NCI-H510A treated with DMSO at 0.1 percent for 48 hours (cell line): ENCODE measurements at regions not wholly inside any gene's neighbourhood (a gene's known extent, or its start where the extent isn't known, plus 50 kb on each side); places are given as distances from the start of the nearest gene placed in this dataset.

Experiments
- DNase-seq: peaks from one replicate; lab custom pipeline; 2025; lab: John Stamatoyannopoulos, UW

- DNase-seq = no peak
Observed at GRCh38 chr2:238581126-238581525, 154.4 kb downstream of the ASB1 start.

- DNase-seq = no peak
Observed at GRCh38 chr2:238582159-238582558, 155.4 kb downstream of the ASB1 start.

- DNase-seq = no peak
Observed at GRCh38 chr2:238584617-238585016, 157.9 kb downstream of the ASB1 start.

DNA sequence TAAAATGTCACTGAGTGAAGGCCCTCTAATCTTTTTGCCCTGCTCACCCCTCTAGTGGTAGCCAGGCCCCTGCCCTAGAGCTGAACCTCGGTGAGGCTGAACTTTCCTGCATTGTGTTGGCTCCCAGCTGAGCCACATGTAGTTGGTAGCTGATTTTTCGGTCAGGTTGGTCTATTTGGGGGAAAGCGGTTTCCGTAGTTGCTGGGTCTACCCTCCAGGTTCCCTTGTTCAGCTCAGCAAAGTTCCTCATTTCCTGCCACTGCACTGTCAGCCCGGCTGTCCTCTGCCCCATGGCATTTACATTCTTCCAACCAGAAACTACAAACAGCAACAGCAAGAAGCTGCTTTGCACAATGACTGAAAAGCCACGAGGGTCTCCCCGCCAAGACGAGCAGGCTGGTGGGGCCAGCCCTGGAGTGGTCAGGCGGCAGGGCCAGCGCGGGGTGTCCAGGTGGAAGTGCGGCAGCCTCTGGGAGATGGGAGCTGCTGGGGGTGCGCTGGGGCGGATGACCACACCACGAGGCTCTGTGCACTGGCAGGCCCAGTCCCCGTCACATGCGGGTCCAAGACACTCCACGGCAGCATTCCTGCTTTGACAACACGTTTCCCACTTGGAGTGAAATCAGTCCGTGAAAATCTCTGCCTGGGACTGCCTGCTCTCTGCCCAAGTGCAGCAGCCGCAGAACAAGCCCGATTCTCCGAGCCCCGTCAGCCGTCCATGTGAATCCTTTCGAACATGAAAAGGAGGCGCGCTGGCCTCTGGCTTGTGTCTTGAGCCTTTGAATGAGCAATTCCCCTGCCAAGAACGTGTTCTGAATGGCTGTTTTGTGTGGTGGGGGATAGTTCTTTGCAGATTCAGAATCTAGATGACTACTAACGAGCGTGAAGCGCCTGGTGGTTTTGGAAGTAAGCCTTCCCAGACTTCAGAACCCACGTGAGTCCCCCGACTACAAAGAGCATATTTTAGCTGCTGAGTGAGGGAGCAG is 159.4 kb downstream of the ASB1 start:
- DNase-seq = no peak

- no peak for DNase-seq
Observed at GRCh38 chr2:238586931-238587775, 160.4 kb downstream of the ASB1 start.

DNA sequence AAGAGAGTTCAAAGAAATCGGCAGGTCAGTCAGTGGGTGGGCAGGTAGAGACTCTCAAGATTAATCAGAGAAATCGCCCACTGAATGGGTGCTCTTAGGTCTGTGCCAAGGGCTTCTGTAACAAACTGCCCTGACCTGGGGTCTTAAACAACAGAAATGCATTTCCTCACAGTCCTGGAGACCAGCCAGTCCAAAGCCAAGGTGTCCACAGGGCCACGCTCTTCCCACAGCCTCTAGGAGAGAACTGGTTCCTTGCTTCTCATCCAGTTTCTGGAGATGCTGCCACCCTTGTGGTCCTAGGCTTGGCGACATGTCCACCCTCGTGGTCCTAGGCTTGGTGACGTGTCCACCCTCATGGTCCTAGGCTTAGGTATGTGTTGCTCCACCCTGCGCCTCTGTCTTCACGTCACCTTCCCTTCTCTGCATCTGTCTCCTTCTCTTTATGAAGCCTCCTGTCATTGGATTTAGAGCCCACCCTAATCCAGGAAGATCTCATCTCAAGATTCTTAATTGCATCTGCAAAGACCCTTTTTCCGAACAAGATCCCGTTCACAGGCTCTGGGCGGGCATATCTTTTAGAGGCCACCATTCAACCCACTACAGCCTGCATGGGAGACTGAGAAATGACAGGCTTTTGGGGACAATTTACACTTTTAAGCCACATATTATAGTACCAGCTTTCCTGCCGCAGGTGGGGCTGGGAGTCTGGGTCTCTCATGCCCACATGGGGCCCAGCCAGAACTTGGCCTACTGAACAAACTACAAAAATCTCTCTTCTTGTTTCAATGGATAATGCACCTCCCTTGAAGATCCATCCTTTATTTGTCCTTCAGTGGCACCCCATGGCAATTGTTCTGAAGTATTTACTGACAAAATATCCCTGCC is 161.3 kb downstream of the ASB1 start:
- no peak for DNase-seq

DNA sequence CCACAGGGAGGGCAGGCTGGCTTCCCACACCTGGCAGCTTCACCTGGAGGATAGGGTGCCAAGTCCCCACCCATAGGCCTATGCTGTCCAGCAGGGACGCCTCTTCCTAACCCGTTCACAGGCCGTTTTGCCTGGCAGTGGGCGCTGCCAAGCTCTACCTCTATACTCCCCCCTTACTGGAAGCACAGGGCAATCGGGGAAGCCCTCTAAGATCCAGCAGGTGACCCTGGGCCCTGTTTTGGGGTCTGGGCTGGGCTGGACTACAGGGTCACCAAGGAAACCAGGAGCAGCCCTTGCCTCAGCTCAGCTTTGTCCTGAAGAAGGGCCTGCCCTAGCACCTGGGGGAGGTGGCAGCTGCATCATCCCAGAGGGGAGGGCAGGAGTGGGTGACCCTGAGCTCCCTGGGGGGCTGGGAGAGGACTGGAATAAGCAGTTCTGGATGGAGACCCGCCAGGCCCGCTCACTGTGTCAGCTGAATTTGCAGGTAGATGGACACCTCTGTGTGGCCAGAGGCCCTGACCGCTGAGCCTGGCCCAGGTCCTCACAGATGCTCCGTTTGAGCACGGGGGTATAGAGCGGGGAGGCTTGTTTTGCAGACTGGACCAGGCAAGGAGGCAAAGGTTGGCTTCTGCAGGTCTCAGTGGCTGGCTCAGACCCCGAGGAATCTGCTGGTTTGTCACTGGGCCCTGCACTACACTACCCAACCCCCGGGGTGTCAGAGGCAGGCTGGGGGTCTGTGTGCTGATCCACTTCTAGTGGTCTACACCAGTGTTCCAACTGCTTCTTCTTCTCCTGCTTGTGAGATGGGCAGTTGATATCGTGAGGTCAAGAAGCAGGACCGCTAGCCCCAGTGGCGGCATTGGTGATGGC is 163.1 kb downstream of the ASB1 start:
- no peak for DNase-seq

- DNase-seq = no peak
Observed at GRCh38 chr2:238591732-238592131, 165.0 kb downstream of the ASB1 start.

DNA sequence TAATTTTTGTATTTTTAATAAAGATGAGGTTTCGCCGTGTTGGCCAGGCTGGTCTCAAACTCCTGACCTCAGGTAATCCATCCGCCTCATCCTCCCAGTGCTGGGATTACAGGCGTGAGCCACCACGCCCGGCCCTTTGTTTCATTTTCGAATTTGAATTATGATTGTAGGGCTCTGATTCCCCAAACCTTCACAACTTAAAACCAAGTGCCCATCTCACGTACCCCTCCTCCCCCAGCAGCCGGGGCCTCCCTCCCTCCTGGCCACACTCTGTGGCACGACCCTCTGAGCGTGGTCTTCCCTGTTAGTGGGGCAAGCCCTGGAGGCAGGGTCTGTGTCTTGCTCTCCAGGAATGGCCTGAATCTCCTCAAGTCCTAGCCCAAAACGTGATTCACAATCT is 166.5 kb downstream of the ASB1 start:
- DNase-seq = no peak

- no peak for DNase-seq
Observed at GRCh38 chr2:238593678-238594077, 167.0 kb downstream of the ASB1 start.

GRCh38 chr2:238594796-238595749 is 168.3 kb downstream of the ASB1 start:
- no peak for DNase-seq

- DNase-seq = no peak
Observed at GRCh38 chr2:238595750-238596570, 169.2 kb downstream of the ASB1 start.

DNA sequence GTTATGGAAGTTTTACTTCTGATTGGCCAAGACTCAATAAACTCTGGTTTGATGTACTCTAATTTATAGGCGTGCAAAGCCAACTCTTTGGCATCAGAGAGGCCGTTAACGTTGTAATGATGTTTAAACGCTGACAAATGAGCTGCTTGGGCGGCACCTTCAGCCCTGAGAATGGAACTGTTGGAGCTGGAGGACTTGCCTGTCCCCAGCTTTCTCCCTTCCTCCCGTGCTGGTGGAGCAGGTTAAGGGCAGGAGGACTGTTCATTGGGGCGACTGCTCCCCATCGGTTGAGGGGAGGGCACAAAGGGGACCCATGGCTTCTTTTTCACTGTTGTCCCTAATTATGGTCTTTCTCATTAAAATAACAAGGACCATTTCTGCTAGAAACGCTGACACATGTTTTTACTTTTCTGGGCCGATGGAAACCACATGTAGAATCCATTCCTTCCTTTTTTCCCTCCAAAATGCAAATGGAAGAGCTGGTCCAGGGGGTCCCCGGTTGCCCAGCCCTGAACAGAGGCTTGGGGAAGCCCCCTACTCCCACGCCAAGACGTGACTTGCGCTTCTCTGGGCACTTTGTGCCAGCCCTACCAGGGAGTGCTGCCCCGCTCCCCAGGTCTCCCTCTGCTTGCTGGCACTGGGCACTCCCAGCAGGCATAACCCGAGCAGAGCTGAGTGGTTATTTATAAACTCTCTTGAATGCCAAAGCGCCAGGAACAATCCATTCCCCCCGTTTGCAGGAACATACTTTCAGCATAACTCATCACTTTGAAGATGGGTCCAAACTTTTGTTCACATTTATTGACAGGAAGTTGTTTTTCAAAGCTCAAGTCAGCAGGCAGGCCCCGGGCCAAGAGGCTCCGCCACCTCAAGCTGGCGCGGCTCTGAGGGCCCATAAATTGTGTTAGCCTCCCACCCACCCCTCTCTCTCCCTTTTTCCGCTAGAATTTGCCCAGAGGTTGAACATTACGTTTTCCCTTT is 170.1 kb downstream of the ASB1 start:
- no peak for DNase-seq

- DNase-seq = no peak
Observed at GRCh38 chr2:238597638-238598528, 171.2 kb downstream of the ASB1 start.

GRCh38 chr2:238598802-238599530 is 172.2 kb downstream of the ASB1 start:
- no peak for DNase-seq
